ENCODE measurements at regions not wholly inside any gene's neighbourhood (a gene's known extent, or its start where the extent isn't known, plus 50 kb on each side); places are given as distances from the start of the nearest gene placed in this dataset.

DNA sequence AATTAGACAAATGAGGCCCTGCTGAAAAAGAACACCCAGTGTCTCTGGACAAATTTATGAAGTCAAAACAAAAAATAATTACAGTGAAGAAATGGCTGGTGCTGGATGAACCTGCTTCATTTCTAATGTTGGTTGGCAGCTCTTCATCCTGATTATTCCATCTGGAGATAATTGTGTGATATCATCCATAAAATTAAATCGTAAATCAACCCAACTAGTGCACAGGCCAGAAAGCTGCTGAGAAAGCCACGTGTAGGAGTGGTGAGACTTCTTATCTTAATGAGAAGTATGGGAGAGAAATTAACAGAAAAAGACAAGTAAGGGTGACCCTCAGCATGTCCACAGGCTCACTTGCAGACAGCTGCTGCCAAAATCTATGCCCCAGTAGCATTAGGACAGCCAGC is 465.2 kb upstream of the TGFBR2 start:
- DNase-seq (ENCODE audit: low read depth, low spot score), result no peak
- Histone ChIP-seq H3K9ac (ENCODE audit: insufficient read length) (no peak overlapping the region), H3K36me3 (ENCODE audit: insufficient read depth, low read length) (no peaks in the 10 kb centered on the region), H3K9me3 (ENCODE audit: low read depth, low read length) (no peaks in the 10 kb centered on the region), H3K27ac (no peak overlapping the region), H3K4me3 (no peak overlapping the region)
- no peak for TF ChIP-seq FOXP2 (optimal IDR thresholded peaks at IDR 0.05; ENCODE audit: control extremely low read depth, extremely low read length, insufficient read depth)
- no peak for TF ChIP-seq POLR2AphosphoS5 (IDR thresholded peaks at IDR 0.05; ENCODE audit: borderline replicate concordance, low read depth, low read length)
- no peak for TF ChIP-seq EZH2 (IDR thresholded peaks at IDR 0.05)

- Histone ChIP-seq H3K9ac (ENCODE audit: insufficient read length) (no peak overlapping the region), H3K4me3 (no peak overlapping the region), H3K36me3 (ENCODE audit: insufficient read depth, low read length) (no peaks in the 10 kb centered on the region), H3K27ac (no peak overlapping the region), H3K9me3 (ENCODE audit: low read depth, low read length) (no peaks in the 10 kb centered on the region)
- DNase-seq (ENCODE audit: low read depth, low spot score), result no peak
- no peak for TF ChIP-seq EZH2 (IDR thresholded peaks at IDR 0.05)
- TF ChIP-seq POLR2AphosphoS5 (IDR thresholded peaks at IDR 0.05; ENCODE audit: borderline replicate concordance, low read depth, low read length), result no peak
- no peak for TF ChIP-seq FOXP2 (optimal IDR thresholded peaks at IDR 0.05; ENCODE audit: control extremely low read depth, extremely low read length, insufficient read depth)
Measured at GRCh38 chr3:30141927-30142326, 464.5 kb upstream of the TGFBR2 start.

DNA sequence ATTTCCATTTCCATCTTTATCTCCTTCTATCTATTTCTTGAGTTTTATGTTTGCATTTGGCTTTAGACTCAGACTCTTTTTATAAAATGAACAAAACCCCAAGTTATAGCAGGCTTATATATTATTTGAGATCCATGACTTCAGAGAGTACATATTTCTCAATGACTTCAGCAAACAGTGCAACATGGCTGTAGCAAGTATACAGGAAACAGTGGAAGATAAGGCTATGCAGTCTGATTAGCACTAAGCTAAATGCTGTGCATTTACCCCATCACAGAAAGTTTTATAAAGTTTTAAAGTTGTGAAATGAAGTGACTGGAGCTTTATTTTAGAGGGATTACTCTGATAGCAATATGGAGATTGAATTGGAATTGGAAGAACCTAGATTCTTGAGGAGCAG is 463.5 kb upstream of the TGFBR2 start:
- H3K9me3 ChIP-seq (ENCODE audit: low read depth, low read length), result no peaks in the 10 kb centered on the region
- H3K27ac ChIP-seq, result no peak overlapping the region
- H3K4me3 ChIP-seq, result no peak overlapping the region
- no peaks in the 10 kb centered on the region for H3K36me3 ChIP-seq (ENCODE audit: insufficient read depth, low read length)
- no peak for TF ChIP-seq POLR2AphosphoS5 (IDR thresholded peaks at IDR 0.05; ENCODE audit: borderline replicate concordance, low read depth, low read length)
- no peak for TF ChIP-seq EZH2 (IDR thresholded peaks at IDR 0.05)
- TF ChIP-seq FOXP2 (optimal IDR thresholded peaks at IDR 0.05; ENCODE audit: control extremely low read depth, extremely low read length, insufficient read depth), result no peak
- no peak overlapping the region for H3K9ac ChIP-seq (ENCODE audit: insufficient read length)
- no peak for DNase-seq (ENCODE audit: low read depth, low spot score)

DNA sequence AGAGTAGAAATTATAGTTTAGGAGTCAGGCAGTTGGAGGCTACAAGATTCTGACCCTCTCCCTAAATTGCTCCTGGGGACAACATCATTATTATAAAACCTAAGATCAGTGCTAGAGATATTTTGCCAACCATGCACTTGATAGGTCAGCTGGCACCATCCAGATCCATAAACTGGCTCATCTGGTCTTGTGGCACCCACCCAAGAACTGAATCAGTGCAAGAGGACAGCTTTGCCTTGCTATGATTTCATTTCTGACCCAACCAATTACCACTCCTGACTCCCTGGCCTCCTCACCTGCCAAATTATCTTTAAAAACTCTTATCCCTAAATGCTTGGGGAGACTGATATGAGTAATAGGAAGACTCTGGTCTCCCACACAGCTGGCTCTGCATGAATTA is 461.1 kb upstream of the TGFBR2 start:
- no peaks in the 10 kb centered on the region for H3K9me3 ChIP-seq (ENCODE audit: low read depth, low read length)
- no peak overlapping the region for H3K27ac ChIP-seq
- no peak for DNase-seq (ENCODE audit: low read depth, low spot score)
- no peak for TF ChIP-seq EZH2 (IDR thresholded peaks at IDR 0.05)
- TF ChIP-seq POLR2AphosphoS5 (IDR thresholded peaks at IDR 0.05; ENCODE audit: borderline replicate concordance, low read depth, low read length), result no peak
- no peak for TF ChIP-seq FOXP2 (optimal IDR thresholded peaks at IDR 0.05; ENCODE audit: control extremely low read depth, extremely low read length, insufficient read depth)
- H3K4me3 ChIP-seq, result no peak overlapping the region
- no peak overlapping the region for H3K9ac ChIP-seq (ENCODE audit: insufficient read length)
- H3K36me3 ChIP-seq (ENCODE audit: insufficient read depth, low read length), result no peaks in the 10 kb centered on the region

DNA sequence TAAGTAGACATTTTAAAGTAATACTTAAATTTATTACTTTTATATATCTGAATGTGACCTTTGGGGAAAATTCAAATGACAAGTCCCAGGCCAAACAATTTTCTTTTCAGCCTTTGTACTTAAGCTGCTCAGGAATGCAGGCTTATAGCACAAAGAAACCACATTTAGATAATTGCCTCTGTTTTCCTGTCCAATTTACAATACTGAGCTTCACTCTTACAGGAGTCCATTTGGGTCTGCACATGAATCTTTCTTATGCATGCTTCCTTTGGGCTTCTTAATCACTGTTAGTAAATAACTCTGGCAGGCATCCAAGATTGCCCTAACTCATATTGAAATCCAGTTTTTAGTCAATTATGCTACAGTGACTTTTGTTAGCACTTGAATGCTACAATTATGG is 459.4 kb upstream of the TGFBR2 start:
- Histone ChIP-seq H3K27ac (no peak overlapping the region), H3K9me3 (ENCODE audit: low read depth, low read length) (no peaks in the 10 kb centered on the region), H3K9ac (ENCODE audit: insufficient read length) (no peak overlapping the region), H3K4me3 (no peak overlapping the region), H3K36me3 (ENCODE audit: insufficient read depth, low read length) (no peaks in the 10 kb centered on the region)
- no peak for DNase-seq (ENCODE audit: low read depth, low spot score)
- TF ChIP-seq FOXP2 (optimal IDR thresholded peaks at IDR 0.05; ENCODE audit: control extremely low read depth, extremely low read length, insufficient read depth) (no peak), EZH2 (IDR thresholded peaks at IDR 0.05) (no peak)

GRCh38 chr3:30154853-30155252 is 451.5 kb upstream of the TGFBR2 start:
- H3K36me3 ChIP-seq (ENCODE audit: insufficient read depth, low read length), result no peaks in the 10 kb centered on the region
- TF ChIP-seq EZH2 (IDR thresholded peaks at IDR 0.05) (no peak), POLR2AphosphoS5 (IDR thresholded peaks at IDR 0.05; ENCODE audit: borderline replicate concordance, low read depth, low read length) (no peak), FOXP2 (optimal IDR thresholded peaks at IDR 0.05; ENCODE audit: control extremely low read depth, extremely low read length, insufficient read depth) (no peak)
- no peak overlapping the region for H3K9ac ChIP-seq (ENCODE audit: insufficient read length)
- no peak overlapping the region for H3K4me3 ChIP-seq
- no peaks in the 10 kb centered on the region for H3K9me3 ChIP-seq (ENCODE audit: low read depth, low read length)
- no peak overlapping the region for H3K27ac ChIP-seq
- DNase-seq (ENCODE audit: low read depth, low spot score), result no peak

- no peak for TF ChIP-seq EZH2 (IDR thresholded peaks at IDR 0.05)
- TF ChIP-seq FOXP2 (optimal IDR thresholded peaks at IDR 0.05; ENCODE audit: control extremely low read depth, extremely low read length, insufficient read depth), result no peak
- no peak for TF ChIP-seq POLR2AphosphoS5 (IDR thresholded peaks at IDR 0.05; ENCODE audit: borderline replicate concordance, low read depth, low read length)
Measured at GRCh38 chr3:30155755-30156154, 450.6 kb upstream of the TGFBR2 start.

DNA sequence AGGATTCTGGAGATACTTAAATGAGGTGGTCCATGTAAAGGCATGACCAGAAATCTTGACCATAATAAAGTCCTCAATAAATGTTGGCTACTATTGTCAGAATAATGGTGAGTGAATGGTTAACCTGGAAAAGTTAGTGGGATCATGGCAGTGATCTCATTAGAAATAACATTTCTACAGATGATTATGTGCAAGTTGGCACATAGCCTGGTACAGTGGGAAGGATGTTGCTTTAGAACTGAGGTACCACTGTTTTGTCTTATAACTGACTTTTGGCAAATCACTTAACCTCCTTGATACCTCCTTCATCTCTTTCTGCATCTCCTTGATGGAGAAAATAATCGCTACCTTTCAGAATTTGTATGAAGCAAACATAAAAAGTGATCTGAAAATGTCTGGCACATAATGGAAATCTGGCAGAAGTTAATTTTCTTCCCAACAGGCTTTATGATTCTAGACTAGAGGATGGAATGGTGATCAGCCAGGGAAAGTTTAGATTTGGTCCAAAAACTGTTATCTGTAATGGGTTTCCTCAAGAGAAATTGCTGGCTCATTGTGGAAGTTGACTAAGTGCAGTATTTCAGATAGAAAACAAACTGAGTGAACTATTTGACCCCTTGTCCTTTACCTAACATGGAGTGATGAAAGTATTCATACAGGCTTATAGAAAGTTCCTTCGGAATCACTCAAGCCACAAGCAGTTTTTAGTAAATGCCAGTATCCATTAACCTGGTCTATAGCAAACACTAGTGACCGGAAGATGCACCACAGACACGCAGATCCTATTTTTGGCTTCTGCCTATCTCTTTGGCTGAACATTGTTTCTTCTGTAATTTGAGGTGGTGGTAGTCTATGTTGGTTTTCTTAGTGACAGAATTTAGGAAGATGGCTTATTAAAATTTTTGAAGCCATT is 449.6 kb upstream of the TGFBR2 start:
- TF ChIP-seq FOXP2 (optimal IDR thresholded peaks at IDR 0.05; ENCODE audit: control extremely low read depth, extremely low read length, insufficient read depth) (no peak), POLR2AphosphoS5 (IDR thresholded peaks at IDR 0.05; ENCODE audit: borderline replicate concordance, low read depth, low read length) (no peak), EZH2 (IDR thresholded peaks at IDR 0.05) (no peak)
- Histone ChIP-seq H3K4me3 (no peak overlapping the region), H3K9me3 (ENCODE audit: low read depth, low read length) (no peaks in the 10 kb centered on the region), H3K9ac (ENCODE audit: insufficient read length) (no peak overlapping the region), H3K27ac (no peak overlapping the region), H3K36me3 (ENCODE audit: insufficient read depth, low read length) (no peaks in the 10 kb centered on the region)
- DNase-seq (ENCODE audit: low read depth, low spot score), result no peak

More at GRCh38 chr3:30155755-30156154, 450.6 kb upstream of the TGFBR2 start:
- Histone ChIP-seq H3K36me3 (ENCODE audit: insufficient read depth, low read length) (no peaks in the 10 kb centered on the region), H3K9ac (ENCODE audit: insufficient read length) (no peak overlapping the region), H3K9me3 (ENCODE audit: low read depth, low read length) (no peaks in the 10 kb centered on the region), H3K27ac (no peak overlapping the region), H3K4me3 (no peak overlapping the region)
- DNase-seq (ENCODE audit: low read depth, low spot score), result no peak
